SHP77 treated with DMSO at 0.1 percent for 48 hours (cell line): ENCODE measurements at regions not wholly inside any gene's neighbourhood (a gene's known extent, or its start where the extent isn't known, plus 50 kb on each side); places are given as distances from the start of the nearest gene placed in this dataset.
"Not testable (repeated sequence)": the region's sequence is repeated elsewhere in the genome, so short reads cannot be mapped to it uniquely, and the experiment has no call there.

ENCODE experiments used
- DNase-seq: peaks from one replicate; lab custom pipeline; 2025; lab: John Stamatoyannopoulos, UW

DNA sequence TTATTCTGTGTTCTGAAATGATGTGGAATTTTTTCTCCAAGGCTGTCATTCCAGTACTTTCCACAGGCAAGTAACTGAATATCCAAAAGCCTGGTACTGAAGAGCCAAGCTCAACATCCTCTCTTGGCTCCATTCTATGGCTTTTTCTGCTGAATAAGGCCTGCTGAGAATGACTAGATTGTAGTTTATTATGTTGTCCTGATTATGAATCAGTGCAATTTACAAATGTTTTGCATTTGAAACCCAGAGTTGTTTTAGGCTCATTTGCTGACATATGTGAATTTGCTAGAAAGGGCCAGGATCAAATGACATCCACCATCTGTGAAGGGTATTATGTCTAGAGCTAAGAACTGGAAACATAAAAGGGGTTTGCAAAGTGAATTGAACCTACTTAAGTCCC is 596.6 kb downstream of the KCTD12 start:
- DNase-seq = no peak

DNA sequence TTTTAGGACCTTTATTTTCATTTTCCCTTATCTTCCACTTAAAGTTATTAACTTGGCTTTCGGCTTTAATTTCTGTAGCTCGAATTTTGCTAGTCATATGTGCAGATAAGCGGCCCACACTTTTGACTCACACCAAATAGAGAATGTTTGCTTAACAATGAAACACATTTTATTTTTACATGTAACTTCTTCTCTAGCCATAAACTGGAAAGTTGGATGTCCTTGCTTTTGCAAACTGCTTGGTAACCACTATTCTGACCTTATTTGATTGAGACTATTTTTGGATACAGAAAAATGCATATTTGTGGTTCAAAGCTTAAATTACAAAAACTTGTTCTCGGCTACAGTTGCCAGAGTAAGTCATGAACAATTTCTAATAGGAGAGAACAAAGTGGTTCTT is 600.0 kb downstream of the KCTD12 start:
- DNase-seq = no peak

DNA sequence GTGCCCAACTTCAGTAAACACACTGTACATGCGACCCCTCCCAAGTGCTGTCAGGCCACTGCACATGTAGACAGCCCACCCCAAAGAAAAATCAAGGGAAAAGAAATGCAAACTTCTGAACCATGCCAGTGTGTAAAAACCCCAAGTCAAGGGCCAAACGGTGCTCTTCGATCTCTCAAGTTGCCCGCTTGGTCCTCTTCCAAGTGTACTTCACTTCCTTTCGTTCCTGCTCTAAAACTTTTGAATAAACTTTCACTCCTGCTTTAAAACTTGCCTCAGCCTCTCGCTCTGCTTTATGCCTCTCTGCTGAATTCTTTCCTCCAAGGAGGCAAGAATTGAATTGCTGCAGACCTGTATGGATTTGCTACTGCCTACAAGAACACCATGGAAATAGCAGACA is 600.7 kb downstream of the KCTD12 start:
- no peak for DNase-seq

DNA sequence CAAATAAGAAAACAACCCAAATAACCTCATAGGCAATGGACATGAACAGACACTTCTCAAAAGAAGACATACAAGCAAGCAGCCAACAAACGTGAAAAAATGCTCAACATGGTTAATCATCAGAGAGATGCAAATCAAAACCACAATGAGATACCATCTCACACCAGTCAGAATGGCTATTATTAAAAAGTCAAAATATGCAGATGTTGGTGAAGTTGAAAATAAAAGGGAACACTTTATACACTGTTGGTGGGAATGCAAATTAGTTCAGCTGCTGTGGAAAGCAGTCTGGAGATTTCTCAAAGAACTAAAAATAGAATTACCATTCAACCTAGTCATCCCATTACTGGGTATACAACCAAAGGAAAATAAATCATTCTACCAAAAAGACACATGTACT is 606.4 kb downstream of the KCTD12 start:
- not testable (repeated sequence) for DNase-seq

DNA sequence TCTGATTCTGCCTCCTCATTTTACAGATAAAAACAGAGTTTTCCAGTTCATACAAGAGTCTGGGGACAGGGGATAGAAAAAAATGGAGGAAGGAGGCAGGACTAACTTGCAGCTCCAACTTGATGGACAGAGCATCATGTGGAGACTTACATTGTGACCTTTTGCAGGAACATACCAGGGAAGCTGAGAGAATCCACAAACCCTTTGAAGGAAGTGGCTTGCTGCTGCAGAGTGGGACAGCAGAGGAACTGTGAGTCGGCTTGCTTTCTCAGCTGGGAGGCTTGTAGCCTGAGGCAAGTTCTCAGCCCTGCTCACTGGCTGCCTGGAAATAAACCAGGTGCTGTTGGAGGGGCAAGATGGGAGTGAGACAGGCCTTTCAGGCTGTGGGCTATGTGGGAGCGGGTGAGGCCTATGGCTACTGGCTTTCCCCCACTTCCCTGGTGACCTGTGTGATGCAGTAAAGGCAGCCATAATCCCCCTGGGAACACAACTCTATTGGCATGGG is 614.4 kb downstream of the KCTD12 start:
- no peak for DNase-seq

DNA sequence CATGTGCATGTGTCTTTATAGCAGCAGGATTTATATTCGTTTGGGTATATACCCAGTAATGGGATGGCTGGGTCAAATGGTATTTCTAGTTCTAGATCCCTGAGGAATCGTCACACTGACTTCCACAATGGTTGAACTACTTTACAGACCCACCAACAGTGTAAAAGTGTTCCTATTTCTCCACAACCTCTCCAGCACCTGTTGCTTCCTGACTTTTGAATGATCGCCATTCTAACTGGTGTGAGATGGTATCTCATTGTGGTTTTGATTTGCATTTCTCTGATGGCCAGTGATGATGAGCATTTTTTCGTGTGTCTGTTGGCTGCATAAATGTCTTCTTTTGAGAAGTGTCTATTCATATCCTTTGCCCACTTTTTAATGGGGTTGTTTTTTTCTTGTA is 617.9 kb downstream of the KCTD12 start:
- DNase-seq = not testable (repeated sequence)

DNA sequence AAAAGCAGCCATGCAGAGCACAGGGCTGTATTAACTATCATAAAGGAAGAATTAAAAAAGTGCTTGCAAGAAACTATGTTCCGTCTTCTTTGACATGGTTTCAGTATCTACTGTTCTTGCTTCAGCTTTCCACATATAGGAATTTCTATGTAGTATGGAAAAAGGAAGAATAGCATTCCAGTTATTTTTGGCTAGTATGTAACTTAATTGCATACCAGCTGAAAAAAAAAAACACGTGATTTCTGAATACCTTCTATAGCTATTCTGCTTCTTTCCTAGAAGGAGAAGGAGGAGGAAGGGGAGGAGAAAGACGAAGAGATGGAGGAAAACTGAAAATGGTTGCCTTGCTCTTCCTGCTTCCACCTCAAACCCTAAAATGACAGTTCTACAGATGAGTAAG is 619.0 kb downstream of the KCTD12 start:
- no peak for DNase-seq

DNA sequence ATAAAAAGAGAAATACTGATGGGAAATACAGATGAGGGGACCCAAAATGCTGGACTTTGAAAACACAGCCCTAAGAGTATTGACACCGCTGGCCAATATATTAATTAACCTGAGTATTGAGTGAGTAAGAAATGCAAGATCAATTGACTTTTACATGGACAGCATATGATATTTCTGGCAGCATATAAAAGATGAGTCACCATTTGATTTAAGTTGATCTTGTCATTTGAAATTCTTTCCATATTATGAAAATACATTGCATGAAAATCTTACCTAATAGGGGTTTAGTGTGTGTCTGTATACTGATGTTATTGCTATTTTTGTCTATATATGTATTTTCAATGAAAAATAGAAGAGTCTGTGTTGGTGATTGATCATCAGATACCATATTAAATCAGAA is 619.6 kb downstream of the KCTD12 start:
- no peak for DNase-seq

DNA sequence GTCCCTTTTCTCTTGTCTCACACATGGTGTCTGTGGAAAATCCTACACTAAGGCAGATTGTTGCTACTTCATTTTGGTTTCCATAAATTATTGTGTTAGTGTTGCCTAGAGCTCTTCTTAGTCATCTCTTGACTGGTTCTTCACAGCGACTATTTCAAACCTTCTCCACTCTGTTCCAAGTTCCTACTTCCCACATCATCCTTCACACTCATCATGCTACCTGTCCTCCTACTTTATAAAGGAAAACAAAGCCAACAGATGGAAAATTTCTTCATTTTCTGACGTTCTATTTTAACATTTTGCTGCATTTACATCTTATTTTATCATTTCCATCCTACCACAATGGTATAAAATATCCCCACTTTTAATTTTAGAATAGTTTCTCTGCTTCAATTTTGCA is 614.1 kb downstream of the LMO7 start:
- DNase-seq = no peak

DNA sequence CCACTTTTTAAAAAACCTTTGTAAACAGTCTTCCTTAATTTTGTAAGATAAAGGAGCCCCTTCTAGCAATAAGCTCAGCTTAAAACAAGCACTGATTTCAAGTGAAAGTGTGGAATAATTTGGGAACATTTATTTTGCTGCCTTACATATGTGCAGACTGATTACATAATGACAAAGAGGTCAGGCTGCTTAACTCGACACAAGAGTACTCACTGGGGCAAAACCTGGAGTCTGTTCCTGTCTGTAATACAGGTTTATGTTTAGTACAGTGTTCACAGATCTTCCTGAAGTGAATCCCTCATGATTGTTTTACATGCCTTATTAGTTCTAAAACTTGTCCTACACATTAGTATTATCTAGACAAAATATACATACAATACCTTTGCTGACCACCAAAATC is 609.8 kb downstream of the LMO7 start:
- DNase-seq = no peak

DNA sequence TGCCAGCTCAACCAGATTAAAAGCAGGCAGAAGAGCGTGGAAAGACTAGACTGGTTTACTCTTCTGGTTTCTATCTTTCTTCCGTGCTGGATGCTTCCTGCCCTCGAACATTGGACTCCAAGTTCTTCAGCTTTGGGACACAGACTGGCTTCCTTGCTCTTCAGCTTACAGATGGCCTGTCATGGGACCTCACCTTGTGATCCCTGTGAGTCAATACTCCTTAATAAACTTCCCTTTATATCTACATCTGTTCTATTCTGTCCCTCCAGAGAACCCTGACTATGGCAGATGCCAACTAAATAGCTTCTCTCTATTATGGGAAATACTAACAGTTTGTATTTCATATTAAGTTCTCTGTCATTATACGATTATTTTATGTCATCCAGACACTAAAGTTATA is 609.1 kb downstream of the LMO7 start:
- no peak for DNase-seq

DNA sequence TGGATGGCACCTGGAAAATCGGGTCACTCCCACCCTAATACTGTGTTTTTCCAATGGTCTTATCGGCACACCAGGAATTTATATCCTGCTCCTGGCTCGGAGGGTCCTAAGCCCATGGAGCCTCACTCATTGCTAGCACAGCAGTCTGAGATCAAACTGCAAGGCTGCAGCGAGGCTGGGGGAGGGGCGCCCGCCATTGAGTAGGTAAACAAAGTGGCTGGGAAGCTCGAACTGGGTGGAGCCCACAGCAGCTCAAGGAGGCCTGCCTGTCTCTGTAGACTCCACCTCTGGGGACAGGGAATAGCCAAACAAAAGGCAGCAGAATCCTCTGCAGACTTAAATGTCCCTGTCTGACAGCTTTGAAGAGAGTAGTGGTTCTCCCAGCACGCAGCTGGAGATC is 607.0 kb downstream of the LMO7 start:
- not testable (repeated sequence) for DNase-seq

DNA sequence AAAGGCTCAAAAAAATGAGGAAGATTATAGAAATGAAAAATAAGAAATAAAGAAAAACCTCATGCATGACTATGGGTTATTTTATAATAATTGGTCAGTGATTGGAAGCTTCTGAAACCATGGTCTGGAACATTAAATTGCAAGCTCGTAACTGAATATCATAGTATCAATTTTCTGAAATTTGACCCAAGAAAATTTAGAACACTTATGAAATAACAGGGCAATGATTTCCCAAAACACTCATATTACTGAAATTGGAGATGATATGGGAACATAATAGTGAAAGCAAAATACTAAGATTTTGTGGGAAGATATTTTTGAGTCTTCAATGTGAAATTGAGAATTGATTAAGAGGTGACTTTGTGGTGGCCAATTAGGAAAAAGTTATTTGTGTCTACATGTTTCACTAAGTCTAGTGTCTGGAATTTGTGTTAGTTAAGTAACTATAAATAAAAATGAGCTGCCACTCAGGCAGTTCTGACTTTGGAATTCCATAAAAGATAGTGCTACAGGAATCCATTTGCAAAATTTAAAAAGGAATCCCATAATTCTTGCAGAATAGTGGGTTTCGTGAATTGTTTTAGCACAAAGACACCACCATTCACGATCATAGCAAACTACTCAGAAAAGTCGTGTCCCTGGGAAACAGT is 603.0 kb downstream of the LMO7 start:
- DNase-seq = no peak

DNA sequence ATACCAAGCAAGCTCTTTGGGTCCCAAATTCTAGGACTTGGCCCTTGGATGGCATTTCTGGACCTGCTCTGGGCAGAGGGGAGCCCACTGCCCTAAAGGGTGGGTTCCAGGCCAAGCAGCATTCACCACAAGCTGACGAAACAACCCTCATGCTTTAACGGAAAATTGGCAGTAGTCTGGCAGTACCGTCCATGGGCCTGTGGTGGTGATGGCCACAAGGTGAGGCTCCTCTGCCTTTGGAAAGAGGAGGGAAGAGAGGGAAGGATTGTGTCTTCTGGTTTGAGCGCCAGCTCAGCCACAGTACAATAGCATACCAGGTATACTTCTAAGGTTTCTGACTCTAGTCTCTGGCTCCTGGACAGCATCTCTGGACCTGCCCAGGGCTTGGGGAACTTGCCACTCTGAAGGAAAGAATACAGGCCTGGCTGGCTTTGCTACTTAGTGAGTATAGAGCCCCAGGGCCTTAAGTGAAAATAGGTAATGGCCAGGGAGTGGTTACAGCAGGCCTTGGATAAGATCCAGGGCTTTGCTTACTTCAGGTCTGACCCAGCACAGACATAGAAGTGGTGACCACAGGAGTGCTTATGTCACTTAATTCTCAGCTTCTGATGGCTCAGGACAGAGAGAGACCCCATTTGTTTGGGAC is 595.5 kb downstream of the LMO7 start:
- DNase-seq = no peak

DNA sequence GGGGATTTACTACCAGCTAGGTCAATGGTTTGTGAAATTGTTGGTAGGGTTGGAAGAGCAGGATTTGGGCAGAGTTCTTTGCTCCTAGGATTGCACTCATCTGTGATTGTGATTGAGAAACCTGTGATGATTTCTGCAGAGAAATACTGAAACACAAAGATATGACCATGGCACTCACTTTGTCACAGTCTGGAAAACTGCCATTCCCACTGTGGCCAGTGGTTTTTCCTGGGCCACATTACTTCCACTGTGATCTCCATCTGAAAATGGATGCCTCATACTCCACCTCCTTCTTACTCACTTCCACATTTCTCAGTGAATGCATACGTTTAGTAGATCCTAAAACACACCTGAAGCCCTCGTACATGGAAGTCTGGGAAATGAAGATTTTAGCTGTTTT is 593.2 kb downstream of the LMO7 start:
- DNase-seq = no peak

DNA sequence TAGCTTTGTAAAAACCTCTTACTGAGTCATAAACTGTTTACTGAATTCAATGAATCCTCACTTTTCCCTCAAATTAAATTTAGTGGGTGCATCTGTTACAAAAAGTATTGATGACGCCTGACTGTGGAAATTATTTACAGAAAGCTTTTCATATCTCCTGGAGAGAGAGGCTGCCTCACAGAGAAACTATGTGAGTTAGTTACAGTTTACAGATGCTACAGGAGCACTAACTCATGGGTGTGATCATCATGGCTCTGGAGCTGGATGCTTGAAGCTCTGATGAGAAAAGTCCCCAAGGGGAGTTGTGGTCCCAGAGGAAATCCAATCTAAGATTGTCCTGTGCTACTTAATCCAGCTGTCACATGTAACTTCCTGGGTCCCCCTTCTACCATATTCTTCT is 590.8 kb downstream of the LMO7 start:
- no peak for DNase-seq

DNA sequence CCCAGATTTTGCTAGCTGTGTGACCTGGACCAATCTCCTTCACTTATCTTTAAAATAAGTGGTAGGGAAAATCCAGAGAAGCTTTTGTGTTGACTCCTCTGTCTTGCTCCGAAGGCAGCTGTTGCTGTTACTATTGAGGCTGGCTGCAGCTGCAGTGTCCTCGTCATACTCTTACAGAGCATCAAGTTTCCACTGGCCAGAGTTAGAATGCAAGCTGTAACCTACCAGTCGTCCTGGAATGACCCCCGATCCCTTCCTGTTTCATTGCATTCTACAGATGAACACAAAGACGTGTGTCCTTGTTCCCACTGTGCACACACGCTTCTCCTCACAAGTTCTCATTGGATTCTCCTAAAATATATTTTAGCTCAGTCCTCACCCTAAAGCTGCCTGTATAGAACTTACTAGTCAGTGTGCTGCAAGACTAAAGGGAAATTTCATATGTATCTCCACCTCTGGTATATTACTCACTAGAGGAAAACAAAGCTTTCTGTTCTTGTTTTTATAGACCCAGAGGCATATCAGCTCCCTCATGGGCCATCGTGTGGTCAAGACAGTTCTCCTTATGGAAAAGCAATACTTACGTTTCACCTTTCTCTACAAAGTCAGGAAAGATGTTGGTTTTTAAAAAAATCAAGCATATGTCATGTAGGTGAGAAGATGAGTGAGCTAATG is 589.8 kb downstream of the LMO7 start:
- peak; percentile 74 for DNase-seq

DNA sequence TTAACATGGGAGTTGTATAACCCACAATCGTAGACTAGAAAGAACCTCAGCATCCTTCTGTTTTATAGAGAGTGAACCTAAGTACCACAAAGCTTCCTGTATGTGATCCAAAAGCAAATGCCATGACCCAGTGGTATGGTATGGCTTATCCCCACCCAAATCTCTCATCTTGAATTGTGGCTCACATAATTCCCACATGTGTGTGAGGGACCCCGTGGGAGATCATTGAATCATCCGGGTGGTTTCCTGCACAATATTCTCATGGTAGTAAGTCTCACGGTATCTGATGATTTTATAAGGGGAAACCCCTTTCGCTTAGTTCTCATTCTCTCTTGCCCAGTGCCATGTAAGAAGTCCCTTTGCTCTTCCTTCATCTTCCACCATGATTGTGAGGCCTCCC is 587.9 kb downstream of the LMO7 start:
- DNase-seq = no peak

DNA sequence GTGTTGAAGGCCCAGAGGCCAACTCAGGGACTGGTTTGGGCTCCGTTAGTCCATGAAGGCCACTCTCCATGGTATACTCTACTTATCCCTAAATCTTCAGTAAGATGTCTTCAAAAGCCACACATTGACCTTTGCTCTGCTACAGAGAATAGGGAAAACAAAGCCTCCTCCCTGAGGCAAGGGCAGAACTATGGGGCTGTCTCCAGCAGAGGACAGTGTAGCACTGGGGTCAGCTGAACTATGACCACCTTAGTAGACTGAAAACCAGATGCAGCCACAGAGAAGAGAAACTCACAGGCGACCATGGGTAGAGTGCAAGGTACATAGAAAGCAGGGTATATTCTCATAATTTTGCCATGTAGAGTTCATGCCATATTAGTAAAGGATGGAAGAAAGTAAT is 587.4 kb downstream of the LMO7 start:
- DNase-seq = no peak

DNA sequence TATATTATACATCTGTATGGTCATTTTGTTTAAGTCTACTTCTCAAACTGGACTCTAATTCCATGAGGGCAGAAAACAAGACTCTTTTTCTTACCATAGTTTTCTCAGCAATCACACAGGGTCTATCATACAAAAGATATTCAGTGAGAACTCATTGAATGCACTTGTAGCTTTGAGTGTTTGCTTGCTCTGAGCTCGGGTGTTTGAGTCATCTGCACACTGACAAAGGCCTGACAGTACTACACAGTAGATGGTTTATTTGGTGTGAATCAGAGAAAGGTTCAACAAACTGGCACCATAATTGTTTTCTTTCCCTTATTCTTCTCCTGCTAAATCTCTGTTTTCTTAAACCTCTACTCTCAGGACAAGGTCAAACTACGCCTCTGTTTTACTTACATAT is 586.4 kb downstream of the LMO7 start:
- DNase-seq = peak; percentile 53

DNA sequence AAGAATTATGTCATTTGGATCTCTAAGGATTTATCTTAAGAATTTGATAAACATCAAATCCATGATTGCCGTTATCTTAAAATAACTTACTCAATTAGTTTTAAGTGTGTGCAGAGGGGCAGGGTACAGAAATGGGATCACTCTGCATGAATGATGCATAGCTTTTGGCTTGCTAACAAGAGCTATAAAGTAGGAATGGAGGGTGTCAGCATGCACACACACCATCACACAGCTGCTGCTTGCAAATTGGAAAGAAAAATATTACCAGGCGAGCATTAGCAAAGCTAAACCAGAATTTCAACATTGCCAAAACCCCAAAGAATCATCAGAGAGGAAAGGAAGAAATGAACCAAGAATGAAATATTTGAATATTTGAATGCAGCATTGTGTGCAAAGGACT is 580.6 kb downstream of the LMO7 start:
- no peak for DNase-seq

DNA sequence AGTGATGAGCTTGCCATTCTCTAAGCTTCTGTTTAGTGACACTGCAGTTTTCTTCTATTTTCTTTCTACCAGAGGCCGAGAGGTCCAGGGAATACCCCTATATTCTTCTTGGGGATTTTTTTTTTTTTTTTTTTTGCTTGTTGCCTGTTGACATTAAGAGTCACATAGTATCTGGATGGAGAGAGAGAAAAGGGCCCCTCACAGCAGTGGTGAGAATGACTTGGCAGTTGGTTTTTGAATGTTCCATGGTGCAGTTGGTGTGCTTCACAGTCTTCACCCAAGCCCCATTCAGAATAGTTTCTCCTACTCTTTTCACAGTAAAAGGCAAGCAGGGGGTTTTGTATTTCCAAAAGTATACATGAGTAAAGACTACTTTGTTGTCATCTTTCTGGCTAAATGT is 577.9 kb downstream of the LMO7 start:
- DNase-seq = no peak

DNA sequence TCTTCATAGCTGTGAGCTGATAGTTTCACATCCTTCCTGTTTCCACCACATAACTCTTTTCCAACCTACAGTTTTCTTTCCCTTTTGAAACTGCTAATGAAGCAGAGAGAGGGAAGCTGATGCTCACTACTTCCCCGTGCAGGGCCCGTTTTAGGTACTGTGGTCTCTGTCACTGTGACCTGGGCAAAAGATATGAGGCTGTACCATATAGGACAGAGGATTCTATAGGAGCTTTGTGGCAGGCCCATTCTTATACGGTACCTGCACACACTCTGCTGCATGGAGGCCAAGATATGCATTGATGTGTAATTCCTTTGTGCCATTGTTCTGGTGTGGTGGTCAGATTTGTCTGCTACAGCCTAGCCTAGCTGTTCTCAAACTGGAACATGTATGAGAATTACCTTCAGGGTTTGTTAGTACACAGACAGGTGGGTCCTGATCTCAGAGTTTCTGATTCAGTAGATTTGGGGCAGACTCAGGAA is 577.3 kb downstream of the LMO7 start:
- DNase-seq = no peak
